BJ (cell line): ENCODE measurements at regions not wholly inside any gene's neighbourhood (a gene's known extent, or its start where the extent isn't known, plus 50 kb on each side); places are given as distances from the start of the nearest gene placed in this dataset.

Source experiments
- CTCF ChIA-PET: fragments of 350-600 bp; formaldehyde crosslinking; extraction: SDS; loops from one replicate; lab custom pipeline; 2021; ENCODE audit warnings: antibody characterized with exemption, inconsistent platforms; lab: Yijun Ruan, JAX
- POLR2A ChIA-PET: fragments of 300-600 bp; sonication (Branson Sonifier 250); formaldehyde crosslinking; extraction: SDS; loops from one replicate; lab custom pipeline; 2021; ENCODE audit warnings: antibody characterized with exemption; lab: Charles Lee
- DNase-seq: peaks from one replicate; pipeline ENCODE4 v3.0.0-alpha.2; 2011; ENCODE audit warnings: low read depth
- H3K27me3 ChIP-seq: 2 replicates; pipeline ENCODE4 v1.6.0; 2011; ENCODE audit warnings: low read length; ENCODE audit not compliant: control insufficient read depth, insufficient read depth
- H3K36me3 ChIP-seq: 2 replicates; pipeline ENCODE4 v1.5.1; 2011; ENCODE audit warnings: low read length; ENCODE audit not compliant: control insufficient read depth, insufficient read depth
- H3K4me3 ChIP-seq: 2 replicates; pipeline ENCODE4 v1.5.1; 2011; ENCODE audit warnings: low read depth, mild to moderate bottlenecking, control low read depth, low read length
- CTCF ChIP-seq: IDR thresholded peaks from 2 replicates; pipeline ENCODE4 v1.5.1; 2011; ENCODE audit warnings: low read depth, mild to moderate bottlenecking, control low read depth, inconsistent platforms, low read length, moderate library complexity; ENCODE audit not compliant: insufficient read depth

- Histone ChIP-seq H3K27me3 (no peaks in the 10 kb centered on the region), H3K36me3 (no peaks in the 10 kb centered on the region), H3K4me3 (no peak overlapping the region)
- POLR2A ChIA-PET, result no interaction called here
- no peak for DNase-seq
- CTCF ChIA-PET, result no interaction called here
- no peak for TF ChIP-seq CTCF
Observed at GRCh38 chr13:91236182-91236581, 111.3 kb upstream of the MIR17HG start.

GRCh38 chr13:91236921-91237320, 110.6 kb upstream of the MIR17HG start:
- no peak overlapping the region for H3K4me3 ChIP-seq
- H3K36me3 ChIP-seq, result no peaks in the 10 kb centered on the region
- ChIA-PET CTCF (no interaction called here), POLR2A (no interaction called here)
- no peak for TF ChIP-seq CTCF
- no peaks in the 10 kb centered on the region for H3K27me3 ChIP-seq
- no peak for DNase-seq

- no peak for TF ChIP-seq CTCF
- CTCF ChIA-PET, result no interaction called here
- POLR2A ChIA-PET, result no interaction called here
- Histone ChIP-seq H3K4me3 (no peak overlapping the region), H3K36me3 (no peaks in the 10 kb centered on the region), H3K27me3 (no peaks in the 10 kb centered on the region)
- DNase-seq, result no peak
Observed at GRCh38 chr13:91238036-91238435, 109.5 kb upstream of the MIR17HG start.

- Histone ChIP-seq H3K4me3 (no peak overlapping the region), H3K27me3 (no peaks in the 10 kb centered on the region), H3K36me3 (no peaks in the 10 kb centered on the region)
- ChIA-PET POLR2A (no interaction called here), CTCF (no interaction called here)
- TF ChIP-seq CTCF, result no peak
- no peak for DNase-seq
Observed at GRCh38 chr13:91240341-91240740, 107.1 kb upstream of the MIR17HG start.

GRCh38 chr13:91241221-91241933, 106.1 kb upstream of the MIR17HG start:
- Histone ChIP-seq H3K36me3 (no peaks in the 10 kb centered on the region), H3K4me3 (no peak overlapping the region), H3K27me3 (no peaks in the 10 kb centered on the region)
- ChIA-PET CTCF (no interaction called here), POLR2A (no interaction called here)
- no peak for DNase-seq
- TF ChIP-seq CTCF, result no peak
